ENCODE measurements at regions not wholly inside any gene's neighbourhood (a gene's known extent, or its start where the extent isn't known, plus 50 kb on each side); places are given as distances from the start of the nearest gene placed in this dataset.

DNA sequence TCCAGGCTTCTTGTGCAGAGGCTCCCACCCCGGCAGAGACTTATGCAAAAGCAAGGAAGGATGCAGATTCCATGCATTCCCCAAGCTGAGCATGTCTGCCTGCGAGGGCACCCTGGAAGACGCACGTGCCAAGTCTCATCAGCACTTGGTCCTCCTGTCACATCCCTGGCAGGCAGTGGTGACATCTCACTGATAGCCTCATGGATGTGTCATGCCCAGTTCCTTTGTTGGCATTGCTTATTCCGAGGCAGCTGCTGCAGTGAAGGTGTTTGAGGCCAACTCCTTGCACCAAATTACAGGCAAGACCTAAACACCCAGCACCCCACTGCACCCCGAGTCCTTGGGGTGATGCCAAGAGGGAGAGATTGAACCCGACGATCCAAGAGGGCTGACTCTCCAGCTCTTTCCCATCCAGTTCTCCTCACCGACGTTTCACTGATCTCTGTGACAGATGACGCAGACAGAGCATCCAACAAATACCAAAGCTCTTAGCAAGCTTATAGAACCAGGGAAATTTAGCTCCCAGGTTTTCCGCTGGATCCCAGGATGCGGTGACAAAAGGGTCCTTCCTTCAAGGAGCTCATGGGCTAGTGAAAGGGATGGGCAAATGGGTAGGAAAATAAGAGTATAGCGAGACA, 611.1 kb downstream of the AJAP1 start:
- TF ChIP-seq, protein P1, sequence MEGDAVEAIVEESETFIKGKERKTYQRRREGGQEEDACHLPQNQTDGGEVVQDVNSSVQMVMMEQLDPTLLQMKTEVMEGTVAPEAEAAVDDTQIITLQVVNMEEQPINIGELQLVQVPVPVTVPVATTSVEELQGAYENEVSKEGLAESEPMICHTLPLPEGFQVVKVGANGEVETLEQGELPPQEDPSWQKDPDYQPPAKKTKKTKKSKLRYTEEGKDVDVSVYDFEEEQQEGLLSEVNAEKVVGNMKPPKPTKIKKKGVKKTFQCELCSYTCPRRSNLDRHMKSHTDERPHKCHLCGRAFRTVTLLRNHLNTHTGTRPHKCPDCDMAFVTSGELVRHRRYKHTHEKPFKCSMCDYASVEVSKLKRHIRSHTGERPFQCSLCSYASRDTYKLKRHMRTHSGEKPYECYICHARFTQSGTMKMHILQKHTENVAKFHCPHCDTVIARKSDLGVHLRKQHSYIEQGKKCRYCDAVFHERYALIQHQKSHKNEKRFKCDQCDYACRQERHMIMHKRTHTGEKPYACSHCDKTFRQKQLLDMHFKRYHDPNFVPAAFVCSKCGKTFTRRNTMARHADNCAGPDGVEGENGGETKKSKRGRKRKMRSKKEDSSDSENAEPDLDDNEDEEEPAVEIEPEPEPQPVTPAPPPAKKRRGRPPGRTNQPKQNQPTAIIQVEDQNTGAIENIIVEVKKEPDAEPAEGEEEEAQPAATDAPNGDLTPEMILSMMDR (IDR thresholded peaks at IDR 0.05), result no peak
- no peak for TF ChIP-seq EP300 (IDR thresholded peaks at IDR 0.05; ENCODE audit: low read depth)
- TF ChIP-seq POLR2A (IDR thresholded peaks at IDR 0.05), result no peak
